ENCODE measurements at regions not wholly inside any gene's neighbourhood (a gene's known extent, or its start where the extent isn't known, plus 50 kb on each side); places are given as distances from the start of the nearest gene placed in this dataset.
"Not testable (repeated sequence)": the region's sequence is repeated elsewhere in the genome, so short reads cannot be mapped to it uniquely, and the experiment has no call there.

GRCh38 chr6:69466979-69467570 lies 329.7 kb downstream of the LMBRD1 start:
- DNase-seq, result no peak

DNA sequence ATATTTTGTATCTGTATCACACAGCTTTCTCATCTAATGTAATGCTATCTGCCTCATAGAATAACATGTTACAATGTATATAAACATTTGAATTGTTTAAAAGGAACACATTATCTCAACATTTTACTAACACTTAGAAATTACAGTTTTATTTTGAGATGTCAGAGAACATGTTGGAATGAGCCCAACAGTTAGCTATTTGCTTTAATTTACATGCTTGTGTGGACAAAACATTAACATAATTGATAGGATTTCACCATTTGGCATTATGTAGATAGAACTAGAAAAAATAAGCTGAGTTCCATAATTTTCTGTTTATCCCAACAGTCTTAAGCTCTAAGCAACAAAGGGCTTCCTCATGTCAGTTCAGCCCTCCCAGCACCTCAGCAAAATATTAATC lies 330.9 kb downstream of the LMBRD1 start:
- no peak for DNase-seq

DNA sequence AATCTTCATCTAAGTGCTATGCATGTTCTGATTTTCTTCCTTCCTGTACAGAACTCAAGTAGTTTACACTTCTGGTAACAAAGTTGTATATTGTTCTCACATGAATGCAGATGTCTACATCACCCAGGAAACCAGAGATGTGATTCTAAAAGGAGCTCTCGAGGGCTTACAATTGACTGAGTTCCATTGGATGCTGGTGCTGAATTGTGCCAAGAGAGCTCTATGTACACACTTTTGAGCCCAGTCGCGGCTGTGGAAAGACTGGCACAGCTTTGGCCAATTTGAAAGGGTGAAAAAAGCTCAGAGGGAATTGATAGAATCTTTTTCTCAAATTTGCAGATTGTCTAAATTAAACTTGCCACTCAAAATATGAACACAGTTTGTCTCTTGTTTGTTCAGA lies 340.7 kb downstream of the LMBRD1 start:
- DNase-seq, result peak; percentile 17

DNA sequence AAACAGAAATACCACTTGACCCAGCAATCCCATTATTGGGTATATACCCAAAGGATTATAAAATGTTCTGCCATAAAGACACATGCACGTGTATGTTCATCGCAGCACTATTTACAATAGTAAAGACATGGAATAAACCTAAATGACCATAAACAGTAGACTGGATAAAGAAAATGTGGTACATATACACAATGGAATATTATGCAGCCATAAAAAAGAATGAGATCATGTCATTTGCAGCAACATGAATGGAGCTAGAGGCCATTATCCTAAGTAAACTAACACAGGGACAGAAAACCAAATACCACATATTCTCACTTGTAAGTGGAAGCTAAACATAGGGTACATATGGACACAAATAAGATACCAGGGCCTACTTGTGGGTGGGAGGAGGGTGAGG lies 342.2 kb downstream of the LMBRD1 start:
- DNase-seq, result not testable (repeated sequence)

DNA sequence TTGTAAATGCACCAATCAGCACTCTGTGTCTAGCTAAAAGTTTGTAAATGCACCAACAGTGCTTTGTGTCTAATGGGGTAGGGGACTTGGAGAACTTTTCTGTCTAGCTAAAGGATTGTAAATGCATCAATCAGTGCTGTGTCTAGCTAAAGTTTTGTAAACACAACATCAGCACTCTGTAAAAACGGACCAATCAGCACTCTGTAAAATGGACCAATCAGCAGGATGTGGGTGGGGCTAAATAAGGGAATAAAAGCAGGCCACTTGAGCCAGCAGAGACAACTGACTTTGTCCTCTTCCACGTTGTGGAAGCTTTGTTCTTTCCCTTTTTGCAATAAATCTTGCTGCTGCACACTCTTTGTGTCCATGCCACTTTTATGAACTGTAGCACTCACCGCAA lies 346.3 kb downstream of the LMBRD1 start:
- DNase-seq, result not testable (repeated sequence)

GRCh38 chr6:69449887-69450286 lies 346.9 kb downstream of the LMBRD1 start:
- no peak for DNase-seq

Measured in DMS153 (cell line).